GM23248 (cell line): ENCODE measurements at regions not wholly inside any gene's neighbourhood (a gene's known extent, or its start where the extent isn't known, plus 50 kb on each side); places are given as distances from the start of the nearest gene placed in this dataset.

Source experiments
- EZH2 ChIP-seq: fragments of 200-600 bp; sonication (generic); IDR thresholded peaks from 2 replicates; pipeline ENCODE4 v1.6.1; 2018; ENCODE audit warnings: antibody characterized with exemption, mild to moderate bottlenecking; ENCODE audit not compliant: insufficient read depth, poor library complexity, severe bottlenecking
- EZH2phosphoT487 ChIP-seq: fragments of 200-600 bp; sonication (generic); IDR thresholded peaks from 2 replicates; pipeline ENCODE4 v1.6.1; 2018; ENCODE audit warnings: antibody characterized with exemption, moderate library complexity, mild to moderate bottlenecking, low read depth; ENCODE audit not compliant: insufficient read depth

- TF ChIP-seq EZH2 = no peak
- no peak for TF ChIP-seq EZH2phosphoT487
Observed at GRCh38 chr6:65876668-65877067, 169.6 kb upstream of the EYS start.
